HepG2 (cell line): ENCODE measurements at regions not wholly inside any gene's neighbourhood (a gene's known extent, or its start where the extent isn't known, plus 50 kb on each side); places are given as distances from the start of the nearest gene placed in this dataset.

ENCODE experiments used
- ATAC-seq: fragments of 200-7000 bp; cut with Tn5 transposase; 3 replicates; pipeline ENCODE4 v1.9.1; 2020; ENCODE audit warnings: mild to moderate bottlenecking, moderate library complexity
- BruUV-seq: library from RNA; stranded (reverse); fragments of 400-500 nt; replicated peaks from 2 replicates; lab custom pipeline; 2021; lab: Mats Ljungman, UMichigan
- CTCF ChIA-PET: fragments of 300-600 bp; formaldehyde crosslinking; extraction: SDS; loops from one replicate; lab custom pipeline; 2021; ENCODE audit warnings: low total read pairs, inconsistent platforms, low intra/inter-chr PET ratio; lab: Yijun Ruan, JAX
- POLR2A ChIA-PET: fragments of 350-600 bp; sonication (Branson Sonifier 250); formaldehyde crosslinking; loops from one replicate; lab custom pipeline; 2020; ENCODE audit warnings: antibody characterized with exemption, inconsistent platforms; lab: Yijun Ruan, JAX
- DNase-seq: peaks from one replicate; pipeline ENCODE4 v3.0.0-alpha.2; 2015; ENCODE audit warnings: low spot score
- FAIRE-seq: peaks from 3 replicates; lab custom pipeline; 2011; peaks lifted over from hg19 to GRCh38; lab: Jason Lieb, UNC
- H2AFZ ChIP-seq: one replicate; pipeline ENCODE4 v1.6.1; 2011; ENCODE audit warnings: low read length, inconsistent platforms
- H3K27ac ChIP-seq: fragments of 300-600 bp; 3 replicates; pipeline ENCODE4 v1.8.0; 2011; ENCODE audit warnings: mixed run types, mild to moderate bottlenecking, mixed read lengths, low read length, inconsistent platforms; ENCODE audit not compliant: insufficient read depth; ENCODE audit errors: extremely low read length
- H3K27me3 ChIP-seq, 2 experiments: fragments of 200-600 bp in 1 of 2; 2 replicates in 1 of 2; 3 replicates in 1 of 2; pipeline versions ENCODE4 v1.6.0 to v1.8.0; 2011; ENCODE audit warnings: low read length in 2 of 2, mild to moderate bottlenecking in 2 of 2, moderate library complexity in 2 of 2, inconsistent platforms in 1 of 2; ENCODE audit not compliant: insufficient read depth in 2 of 2, control insufficient read depth in 1 of 2
- H3K36me3 ChIP-seq, 2 experiments: fragments of 200-600 bp in 1 of 2; replicated peaks in 1 of 2; 2 replicates in 1 of 2; 3 replicates in 1 of 2; pipeline versions ENCODE4 v1.5.1 to v1.8.0; 2011; ENCODE audit warnings: low read length in 2 of 2, inconsistent platforms in 1 of 2; ENCODE audit not compliant: insufficient read depth in 2 of 2, control insufficient read depth in 1 of 2
- H3K4me1 ChIP-seq: 2 replicates; pipeline ENCODE4 v1.5.1; 2012; ENCODE audit warnings: low read length, inconsistent platforms; ENCODE audit not compliant: insufficient read depth
- H3K4me2 ChIP-seq: 2 replicates; pipeline ENCODE4 v1.6.0; 2011; ENCODE audit warnings: low read depth, low read length, inconsistent platforms
- H3K4me3 ChIP-seq, 3 experiments: fragments of 200-600 bp in 1 of 3; sonication (generic), shearing (Covaris generic) in 1 of 3; replicated peaks in 1 of 3; 2 replicates each; pipeline ENCODE4 v1.5.1; 2011 to 2016; ENCODE audit warnings: low read length in 3 of 3, inconsistent platforms in 2 of 3, low read depth in 2 of 3, mild to moderate bottlenecking in 2 of 3, control low read depth in 1 of 3, mixed read lengths in 1 of 3; ENCODE audit not compliant: insufficient read depth in 1 of 3
- H3K79me2 ChIP-seq: one replicate; pipeline ENCODE4 v1.6.1; 2011; ENCODE audit warnings: low read length, inconsistent platforms; ENCODE audit not compliant: insufficient read depth
- H3K9ac ChIP-seq: 2 replicates; pipeline ENCODE4 v1.6.0; 2011; ENCODE audit warnings: mild to moderate bottlenecking, low read depth, low read length, inconsistent platforms; ENCODE audit not compliant: insufficient read depth
- H3K9me3 ChIP-seq: 2 replicates; pipeline ENCODE4 v1.5.1; 2012; ENCODE audit warnings: mild to moderate bottlenecking, low read length
- H4K20me1 ChIP-seq: 2 replicates; pipeline ENCODE4 v1.6.0; 2011; ENCODE audit warnings: inconsistent platforms, mild to moderate bottlenecking, low read length, moderate library complexity; ENCODE audit not compliant: insufficient read depth
- FOXK1 ChIP-seq: sonication (generic); formaldehyde crosslinking; IDR thresholded peaks from 2 replicates; pipeline ENCODE4 v1.4.0; 2020; ENCODE audit warnings: low read depth, missing genetic modification reagents, borderline replicate concordance
- IRF2 ChIP-seq: IDR thresholded peaks from 2 replicates; pipeline ENCODE4 v1.6.1; 2018; ENCODE audit warnings: missing genetic modification reagents, missing compliant biosample characterization
- IRF9 ChIP-seq: sonication (generic); formaldehyde crosslinking; IDR thresholded peaks from 2 replicates; pipeline ENCODE4 v1.8.0; 2022; ENCODE audit warnings: missing genetic modification reagents, mild to moderate bottlenecking, borderline replicate concordance
- MAF1 ChIP-seq: sonication (generic); formaldehyde crosslinking; IDR thresholded peaks from 2 replicates; pipeline ENCODE4 v1.5.0; 2020; ENCODE audit warnings: missing genetic modification reagents, borderline replicate concordance
- NFYC ChIP-seq: IDR thresholded peaks from 2 replicates; pipeline ENCODE4 v1.6.1; 2016; ENCODE audit warnings: missing genetic modification reagents, missing compliant biosample characterization
- PLSCR1 ChIP-seq: sonication (generic); formaldehyde crosslinking; IDR thresholded peaks from 2 replicates; pipeline ENCODE4 v1.5.0; 2020; ENCODE audit warnings: missing genetic modification reagents, mild to moderate bottlenecking, borderline replicate concordance
- PREB ChIP-seq: sonication (generic); formaldehyde crosslinking; IDR thresholded peaks from 2 replicates; pipeline ENCODE4 v1.4.0; 2020; ENCODE audit warnings: missing genetic modification reagents
- REXO4 ChIP-seq: sonication (generic); formaldehyde crosslinking; IDR thresholded peaks from 2 replicates; pipeline ENCODE4 v1.8.0; 2022; ENCODE audit warnings: missing genetic modification reagents, mild to moderate bottlenecking, borderline replicate concordance
- SNAPC5 ChIP-seq: sonication (generic); formaldehyde crosslinking; IDR thresholded peaks from 2 replicates; pipeline ENCODE4 v1.8.1; 2023; ENCODE audit warnings: mild to moderate bottlenecking, missing genetic modification reagents, borderline replicate concordance
- SRF ChIP-seq: IDR thresholded peaks from 2 replicates; pipeline ENCODE4 v1.6.1; 2011; ENCODE audit warnings: mild to moderate bottlenecking, low read depth, low read length, moderate library complexity
- TAF1 ChIP-seq: sonication (generic); formaldehyde crosslinking; IDR thresholded peaks from 2 replicates; pipeline ENCODE4 v1.4.0; 2020; ENCODE audit warnings: missing genetic modification reagents
- TP53 ChIP-seq: sonication (generic); formaldehyde crosslinking; conservative IDR thresholded peaks from 2 replicates; pipeline ENCODE4 v1.4.0; 2020; ENCODE audit warnings: missing genetic modification reagents
- TRIM22 ChIP-seq: fragments of 450-650 bp; IDR thresholded peaks from 2 replicates; pipeline ENCODE4 v1.6.1; 2017
- ZBTB21 ChIP-seq: sonication (generic); formaldehyde crosslinking; IDR thresholded peaks from 2 replicates; pipeline ENCODE4 v1.4.0; 2020; ENCODE audit warnings: missing genetic modification reagents
- ZNF552 ChIP-seq: sonication (generic); formaldehyde crosslinking; IDR thresholded peaks from 2 replicates; pipeline ENCODE4 v1.9.0; 2022; ENCODE audit warnings: missing genetic modification reagents, mild to moderate bottlenecking, borderline replicate concordance
- WGBS: methylation state at CpG from one replicate; pipeline ENCODE4 v1.1.6; 2017; ENCODE audit warnings: low lambda C conversion rate; 5-methylcytosine and 5-hydroxymethylcytosine counted together
- in situ Hi-C: cut with HindIII; loops from 2 replicates; pipeline ENCODE4 v1.10.0; 2017; ENCODE audit warnings: low pct_unique_long_range_greater_than_20kb; ENCODE audit not compliant: extremely low pct_ligation_motif_present
- intact Hi-C: fragments of 100-400 bp; cut with micrococcal nuclease; formaldehyde crosslinking; loops from one replicate; pipeline ENCODE4 v1.10.0; 2022; ENCODE audit not compliant: unreplicated experiment
- TF ChIP-seq, protein P1 (sequence below): IDR thresholded peaks from 2 replicates; pipeline ENCODE4 v1.4.0; 2020; ENCODE audit warnings: mild to moderate bottlenecking, missing genetic modification reagents
- TF ChIP-seq, protein P2 (sequence below): sonication (generic); formaldehyde crosslinking; IDR thresholded peaks from 2 replicates; pipeline ENCODE4 v1.4.0; 2020; ENCODE audit warnings: mild to moderate bottlenecking, low read depth, missing genetic modification reagents

DNA sequence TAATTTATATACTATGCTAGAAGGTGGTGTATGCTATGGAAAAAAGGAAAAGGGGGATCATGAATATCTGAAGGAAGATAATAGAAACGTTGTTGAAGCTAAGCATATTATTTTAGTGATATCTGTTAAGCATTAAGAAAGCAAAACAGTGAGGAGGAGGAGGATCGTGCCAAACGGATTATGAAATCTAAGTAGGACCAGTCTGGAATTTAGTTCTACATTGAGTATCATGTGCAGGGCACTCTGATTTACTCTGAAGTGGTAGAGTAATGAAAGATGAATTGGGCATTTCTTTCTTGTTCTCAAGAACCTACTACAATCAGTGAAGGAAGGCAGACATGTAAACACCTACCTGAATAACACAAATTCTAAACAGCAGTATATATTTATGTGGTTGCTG, 195.3 kb downstream of the CYB561 start (continued):
- TF ChIP-seq PREB (CRISPR knock-in tag) (no peak), TP53 (CRISPR knock-in tag) (no peak), MAF1 (CRISPR knock-in tag) (no peak), SRF (no peak), TAF1 (CRISPR knock-in tag) (no peak), FOXK1 (no peak), NFYC (no peak), PLSCR1 (no peak), REXO4 (CRISPR knock-in tag) (no peak), SNAPC5 (no peak), IRF9 (CRISPR knock-in tag) (no peak)

DNA sequence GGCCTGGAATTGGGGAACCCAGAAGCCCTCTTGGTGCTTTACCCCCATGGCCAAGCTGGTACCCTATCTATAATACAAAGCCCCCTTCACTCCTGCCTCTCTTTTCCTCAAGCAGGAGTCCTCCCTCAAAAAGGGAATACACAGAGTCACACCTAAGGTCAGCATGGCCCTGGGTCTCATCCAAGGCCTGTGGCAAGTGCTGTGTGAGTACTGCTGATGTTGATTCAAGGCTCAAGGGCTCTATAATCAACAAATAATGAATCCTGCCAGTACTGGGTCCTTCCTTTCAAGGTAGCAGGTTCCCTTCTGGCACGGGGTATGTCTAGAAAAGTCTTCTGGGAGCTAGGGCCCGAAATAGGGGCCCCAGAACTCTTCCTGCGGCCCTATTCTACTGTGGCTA, 187.3 kb downstream of the CYB561 start:
- intact Hi-C loops (no loop called here), in situ Hi-C loops (no loop called here)
- Histone ChIP-seq H3K9me3 (no peaks in the 10 kb centered on the region), H4K20me1 (no peaks in the 10 kb centered on the region), H3K4me3 (no peak overlapping the region), H3K9ac (no peak overlapping the region), H3K79me2 (no peaks in the 10 kb centered on the region), H3K36me3 (no peaks in the 10 kb centered on the region), H3K27ac (no peak overlapping the region), H3K27me3 (0 out of 5 replicates have a peak, but pooled peaks cover 0 to 9% of the 10 kb centered on the region in 2 experiments), H2AFZ (no peak overlapping the region), H3K4me2 (no peak overlapping the region), H3K4me1 (no peaks in the 10 kb centered on the region)
- no peak for DNase-seq
- BruUV-seq: no TSS peak
- FAIRE-seq: no peak
- POLR2A ChIA-PET: no interaction called here
- ATAC-seq: no peak
- CTCF ChIA-PET: no interaction called here
- no CpG with 5 or more reads among the region's 3 CpGs for WGBS
- TF ChIP-seq, protein P1, sequence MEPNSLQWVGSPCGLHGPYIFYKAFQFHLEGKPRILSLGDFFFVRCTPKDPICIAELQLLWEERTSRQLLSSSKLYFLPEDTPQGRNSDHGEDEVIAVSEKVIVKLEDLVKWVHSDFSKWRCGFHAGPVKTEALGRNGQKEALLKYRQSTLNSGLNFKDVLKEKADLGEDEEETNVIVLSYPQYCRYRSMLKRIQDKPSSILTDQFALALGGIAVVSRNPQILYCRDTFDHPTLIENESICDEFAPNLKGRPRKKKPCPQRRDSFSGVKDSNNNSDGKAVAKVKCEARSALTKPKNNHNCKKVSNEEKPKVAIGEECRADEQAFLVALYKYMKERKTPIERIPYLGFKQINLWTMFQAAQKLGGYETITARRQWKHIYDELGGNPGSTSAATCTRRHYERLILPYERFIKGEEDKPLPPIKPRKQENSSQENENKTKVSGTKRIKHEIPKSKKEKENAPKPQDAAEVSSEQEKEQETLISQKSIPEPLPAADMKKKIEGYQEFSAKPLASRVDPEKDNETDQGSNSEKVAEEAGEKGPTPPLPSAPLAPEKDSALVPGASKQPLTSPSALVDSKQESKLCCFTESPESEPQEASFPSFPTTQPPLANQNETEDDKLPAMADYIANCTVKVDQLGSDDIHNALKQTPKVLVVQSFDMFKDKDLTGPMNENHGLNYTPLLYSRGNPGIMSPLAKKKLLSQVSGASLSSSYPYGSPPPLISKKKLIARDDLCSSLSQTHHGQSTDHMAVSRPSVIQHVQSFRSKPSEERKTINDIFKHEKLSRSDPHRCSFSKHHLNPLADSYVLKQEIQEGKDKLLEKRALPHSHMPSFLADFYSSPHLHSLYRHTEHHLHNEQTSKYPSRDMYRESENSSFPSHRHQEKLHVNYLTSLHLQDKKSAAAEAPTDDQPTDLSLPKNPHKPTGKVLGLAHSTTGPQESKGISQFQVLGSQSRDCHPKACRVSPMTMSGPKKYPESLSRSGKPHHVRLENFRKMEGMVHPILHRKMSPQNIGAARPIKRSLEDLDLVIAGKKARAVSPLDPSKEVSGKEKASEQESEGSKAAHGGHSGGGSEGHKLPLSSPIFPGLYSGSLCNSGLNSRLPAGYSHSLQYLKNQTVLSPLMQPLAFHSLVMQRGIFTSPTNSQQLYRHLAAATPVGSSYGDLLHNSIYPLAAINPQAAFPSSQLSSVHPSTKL: no peak
- no peak for TF ChIP-seq TRIM22
- TF ChIP-seq, protein P2, sequence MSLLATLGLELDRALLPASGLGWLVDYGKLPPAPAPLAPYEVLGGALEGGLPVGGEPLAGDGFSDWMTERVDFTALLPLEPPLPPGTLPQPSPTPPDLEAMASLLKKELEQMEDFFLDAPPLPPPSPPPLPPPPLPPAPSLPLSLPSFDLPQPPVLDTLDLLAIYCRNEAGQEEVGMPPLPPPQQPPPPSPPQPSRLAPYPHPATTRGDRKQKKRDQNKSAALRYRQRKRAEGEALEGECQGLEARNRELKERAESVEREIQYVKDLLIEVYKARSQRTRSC (CRISPR knock-in tag): no peak
- no peak for TF ChIP-seq ZBTB21 (CRISPR knock-in tag)
- no peak for TF ChIP-seq IRF2 (CRISPR knock-in tag)
- TF ChIP-seq ZNF552 (CRISPR knock-in tag): no peak
